Right lung (tissue), 2 donors: ENCODE measurements at regions not wholly inside any gene's neighbourhood (a gene's known extent, or its start where the extent isn't known, plus 50 kb on each side); places are given as distances from the start of the nearest gene placed in this dataset.

Experiments
- DNase-seq, 2 donors: peaks; one replicate each; pipeline ENCODE4 v3.0.0-alpha.2; 2013

DNA sequence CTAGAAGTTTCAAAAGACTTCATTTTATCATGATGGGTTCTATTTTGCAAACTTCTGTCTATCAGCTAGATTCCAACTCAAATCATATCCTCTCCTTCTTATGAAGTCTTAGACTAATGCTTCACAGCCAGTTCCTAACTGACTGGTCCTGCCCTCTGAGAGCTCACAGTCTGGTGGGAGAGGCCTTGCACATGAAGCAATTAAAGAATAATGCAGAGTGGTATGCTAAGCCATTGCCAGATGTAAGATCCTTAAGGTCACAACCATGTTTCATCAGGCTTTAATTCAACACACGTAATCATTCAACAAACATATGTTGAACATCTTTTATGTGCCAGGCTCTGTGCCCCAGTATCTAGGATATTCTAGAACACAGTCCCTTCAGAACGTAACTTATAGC, 125.8 kb upstream of the TMPO start:
- no peak for DNase-seq

DNA sequence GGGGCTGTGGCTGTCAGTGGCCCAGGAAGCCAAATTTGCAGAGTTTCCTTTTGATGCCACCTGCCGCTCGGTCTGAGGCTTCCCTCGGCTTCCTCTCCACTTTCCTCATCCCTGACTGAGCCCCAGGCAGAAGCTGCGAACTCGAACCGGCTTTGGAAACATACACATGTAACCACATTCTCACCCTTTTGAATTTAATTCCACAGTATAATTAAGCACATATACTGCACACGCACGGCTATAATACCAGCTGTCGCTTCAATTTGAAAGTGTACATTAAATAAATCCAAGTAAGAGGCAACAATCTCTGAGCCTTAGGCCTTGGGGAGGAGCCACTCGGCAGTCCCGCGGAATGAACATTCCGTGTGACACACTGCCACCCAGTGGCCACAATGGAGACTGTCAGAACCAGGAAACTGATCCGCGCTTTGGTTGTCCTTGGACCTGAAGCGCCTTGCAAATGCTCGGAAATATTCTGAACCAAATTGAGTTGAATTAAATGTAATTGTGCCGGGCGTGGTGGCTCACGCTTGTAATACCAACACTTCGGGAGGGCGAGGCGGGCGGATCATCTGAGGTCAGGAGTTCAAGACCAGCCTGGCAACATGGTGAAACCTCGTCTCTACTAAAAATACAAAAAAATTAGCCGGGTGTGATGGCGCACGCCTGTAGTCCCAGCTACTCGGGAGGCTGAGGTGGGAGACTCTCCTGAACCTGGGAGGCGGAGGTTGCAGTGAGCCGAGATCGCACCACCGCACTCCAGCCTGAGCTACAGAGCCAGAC, 117.9 kb upstream of the TMPO start:
- DNase-seq, result peak; percentile 69 to 79

DNA sequence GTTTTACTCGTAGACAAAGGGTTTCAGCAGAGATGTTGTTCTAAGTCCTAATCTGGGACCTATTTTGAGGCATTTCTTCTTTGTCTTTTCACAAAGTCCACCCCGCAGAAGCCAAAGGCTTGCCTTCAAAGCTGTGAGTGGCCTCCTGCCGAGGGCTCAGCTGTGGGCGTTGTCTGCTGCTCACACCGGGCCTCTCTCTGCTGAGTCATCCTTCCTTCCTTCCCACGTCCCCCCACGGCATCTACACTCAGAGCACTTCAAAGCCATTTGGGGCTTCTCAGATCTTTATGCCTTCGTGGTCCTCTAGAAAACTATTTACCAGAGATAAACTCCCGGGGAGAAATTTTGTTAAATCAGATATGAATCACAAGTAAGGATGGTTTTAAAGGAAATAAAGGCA, 115.9 kb upstream of the TMPO start:
- no peak for DNase-seq

DNA sequence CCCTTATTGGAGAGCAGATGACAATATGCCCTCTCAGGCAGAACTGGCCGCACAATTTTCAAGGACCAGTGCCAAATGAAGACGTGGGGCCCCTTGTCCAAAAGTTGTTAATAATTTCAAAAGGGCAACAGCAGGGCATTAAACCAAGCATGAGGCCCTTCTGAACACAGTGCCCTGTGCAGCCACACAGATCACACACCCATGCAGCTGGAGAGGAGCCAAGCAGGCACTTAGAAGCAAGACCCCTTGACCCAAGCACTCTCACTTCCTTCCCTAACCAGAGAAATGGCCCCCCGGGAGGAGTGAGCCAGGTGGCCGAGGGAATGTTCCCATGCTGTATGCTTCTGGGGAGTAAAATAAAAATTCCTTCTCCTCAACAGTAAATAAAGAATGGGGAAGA, 114.0 kb upstream of the TMPO start:
- DNase-seq, result no peak

DNA sequence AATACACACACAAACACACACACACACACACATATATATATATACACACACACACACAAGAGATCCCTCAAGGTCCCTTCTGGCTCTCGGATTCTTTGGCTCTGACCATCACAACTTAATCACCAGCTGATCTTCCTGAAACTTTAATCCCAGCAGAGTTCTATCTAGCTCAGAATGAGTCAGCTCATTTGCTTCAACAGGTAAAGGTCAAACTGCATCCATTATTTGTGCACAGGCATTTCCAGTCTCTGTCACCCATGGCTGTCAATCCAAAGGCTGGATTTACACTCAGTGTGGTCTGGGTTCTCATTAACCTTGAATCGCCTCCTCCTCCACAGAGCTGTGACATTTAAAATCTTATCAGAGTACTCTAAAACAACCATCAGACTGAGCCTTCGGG, 113.3 kb upstream of the TMPO start:
- no peak for DNase-seq

DNA sequence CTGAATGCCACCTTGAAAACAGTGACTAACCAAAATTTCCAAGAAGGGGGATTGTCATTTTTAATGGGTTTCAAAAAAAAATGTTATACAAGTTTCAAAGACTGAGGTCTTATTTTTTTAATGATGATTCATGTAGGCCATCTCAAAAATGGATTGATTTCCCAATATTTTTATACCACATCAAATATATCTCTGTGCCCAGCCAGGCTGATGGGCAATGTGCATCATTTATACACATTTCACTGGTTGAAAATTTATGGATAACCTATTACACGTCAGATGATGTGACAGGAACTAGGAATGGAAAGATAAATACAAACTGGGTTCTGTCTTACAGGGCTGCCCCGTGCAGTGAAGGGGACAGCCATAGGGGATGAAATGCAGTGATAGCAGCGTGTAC, 112.7 kb upstream of the TMPO start:
- DNase-seq, result no peak

DNA sequence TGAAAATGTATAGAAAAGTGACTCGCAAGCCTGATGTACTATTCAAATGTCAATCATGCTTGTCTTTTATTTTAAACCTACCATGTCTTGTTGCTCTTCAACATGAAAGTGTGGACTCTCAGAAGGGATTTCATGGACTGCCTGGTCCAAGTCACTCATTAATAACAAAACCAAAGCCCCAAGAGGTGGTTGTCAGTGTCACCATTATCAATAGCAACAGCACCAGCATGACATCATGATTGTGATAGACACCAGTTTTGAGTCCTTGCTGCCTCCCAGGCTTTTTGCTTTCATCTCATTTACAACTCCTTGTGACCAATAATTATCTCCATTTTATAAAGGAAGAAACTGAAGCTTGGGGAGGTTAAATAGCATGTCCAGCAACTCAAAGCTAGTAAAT, 112.0 kb upstream of the TMPO start:
- DNase-seq, result no peak

DNA sequence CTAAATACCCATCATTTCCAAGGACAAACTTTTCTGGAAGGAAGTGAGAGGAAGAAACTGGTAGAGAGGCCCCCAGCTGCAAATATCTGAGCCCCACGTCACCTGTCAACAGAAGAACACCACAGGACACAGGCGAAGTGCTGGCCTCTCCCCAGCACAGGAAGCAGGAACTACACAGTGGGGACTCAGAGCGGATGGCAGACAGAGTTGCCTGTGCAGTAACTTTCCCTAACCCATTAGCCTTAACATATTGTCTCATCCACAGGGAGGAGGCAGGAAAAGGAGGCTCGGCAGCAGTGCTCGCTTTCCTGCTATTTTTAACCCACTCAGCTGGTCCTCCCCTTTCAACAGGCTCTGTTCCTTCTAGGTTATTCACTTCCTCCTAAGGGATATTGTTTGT, 111.5 kb upstream of the TMPO start:
- no peak for DNase-seq

DNA sequence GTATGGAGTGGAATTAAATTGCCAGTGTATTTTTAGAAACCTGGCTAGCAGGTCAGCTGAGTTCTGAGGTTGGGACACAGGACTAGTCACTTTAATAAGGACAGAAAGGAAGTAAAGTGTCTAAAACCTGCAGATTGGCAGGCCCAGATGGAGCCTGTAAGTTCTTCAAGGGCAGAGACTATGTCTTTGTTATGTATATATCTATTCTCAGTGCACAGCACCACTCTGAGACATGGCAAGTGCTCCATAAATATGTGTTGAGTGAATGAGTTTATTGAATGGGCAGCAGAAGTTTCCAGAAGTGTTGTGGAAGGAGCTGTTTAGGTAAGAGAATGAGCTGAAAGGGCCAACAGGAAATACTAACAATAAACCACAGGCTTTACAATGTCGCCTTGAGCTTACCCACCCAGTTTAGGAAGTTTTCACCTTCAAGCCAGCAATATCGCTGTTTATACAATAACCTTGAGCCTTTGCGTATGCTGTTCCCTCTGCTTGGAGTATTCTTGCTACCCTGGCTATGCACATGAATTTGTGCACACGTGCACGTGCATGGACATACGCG, 109.5 kb upstream of the TMPO start:
- no peak for DNase-seq

DNA sequence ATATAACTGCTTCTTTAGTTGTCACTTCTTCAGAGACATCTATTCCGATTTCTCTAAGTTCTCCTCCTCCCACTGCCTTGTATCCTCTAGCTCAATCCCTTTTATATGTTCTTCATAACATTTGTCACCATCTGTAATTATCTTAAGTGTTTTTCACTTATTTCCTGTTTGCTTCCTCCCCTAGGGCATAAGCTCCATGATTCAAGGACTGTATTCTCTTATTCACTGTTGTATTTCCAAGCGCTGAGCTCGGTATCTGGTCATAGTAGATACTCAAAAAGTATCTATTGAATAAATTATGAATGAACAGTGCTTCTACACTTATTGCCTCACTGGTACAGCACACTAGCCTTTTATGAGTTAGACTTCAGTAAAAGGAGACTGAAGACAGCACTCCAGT, 109.0 kb upstream of the TMPO start:
- DNase-seq, result no peak

DNA sequence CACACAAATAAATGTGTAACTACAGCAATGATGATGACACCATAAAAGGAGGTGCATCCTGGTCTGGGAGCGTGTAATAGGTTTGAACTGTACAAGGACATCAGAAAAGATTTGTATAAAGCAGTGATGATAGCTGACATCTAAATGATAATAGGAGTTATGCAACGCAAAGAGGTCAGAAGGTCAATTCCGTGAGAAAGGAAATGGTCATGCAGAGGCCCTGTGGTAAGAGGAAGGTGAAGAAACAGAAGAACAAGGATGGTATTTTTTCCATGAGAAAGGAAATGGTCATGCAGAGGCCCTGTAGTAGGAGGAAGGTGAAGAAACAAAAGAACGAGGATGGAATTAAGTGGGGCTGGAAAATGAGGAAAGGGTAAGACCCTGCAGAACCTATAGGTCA, 106.7 kb upstream of the TMPO start:
- no peak for DNase-seq

DNA sequence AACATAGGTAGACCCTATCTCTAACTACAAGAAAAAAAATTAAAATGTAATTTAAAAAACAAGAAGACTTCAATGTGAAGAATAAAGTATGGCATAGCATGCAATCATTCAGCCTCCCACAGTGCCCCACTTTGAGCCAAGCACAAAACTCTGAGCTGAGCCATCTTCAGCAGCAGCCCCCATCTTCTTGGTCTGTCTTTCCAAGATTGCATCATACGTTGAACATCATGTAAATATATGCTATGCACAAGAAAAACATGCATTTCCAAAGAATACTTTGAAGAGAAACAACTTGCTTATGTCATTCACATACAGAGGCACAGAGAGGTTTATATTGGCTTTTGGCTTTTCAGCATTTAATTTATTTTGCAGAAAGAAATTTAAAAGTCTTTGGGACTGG, 105.8 kb upstream of the TMPO start:
- no peak for DNase-seq

DNA sequence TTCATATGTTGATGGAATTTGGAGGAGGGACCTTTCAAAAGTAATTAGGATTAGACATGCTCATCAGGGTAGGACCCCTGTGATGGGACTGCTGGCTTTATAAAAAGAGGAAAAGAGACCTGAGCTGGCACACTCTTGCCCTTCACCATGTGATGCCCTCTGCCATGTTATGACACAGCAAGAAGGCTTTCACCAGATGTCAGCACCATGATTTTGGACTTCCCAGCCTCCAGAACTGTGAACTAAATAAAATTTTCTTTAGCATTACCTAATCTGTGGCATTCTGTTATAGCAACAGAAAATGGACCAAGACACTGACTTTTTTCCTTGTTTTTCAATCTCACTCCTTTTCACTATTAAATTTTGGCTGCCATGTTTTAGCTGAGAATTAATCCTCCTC, 105.0 kb upstream of the TMPO start:
- DNase-seq, result no peak

DNA sequence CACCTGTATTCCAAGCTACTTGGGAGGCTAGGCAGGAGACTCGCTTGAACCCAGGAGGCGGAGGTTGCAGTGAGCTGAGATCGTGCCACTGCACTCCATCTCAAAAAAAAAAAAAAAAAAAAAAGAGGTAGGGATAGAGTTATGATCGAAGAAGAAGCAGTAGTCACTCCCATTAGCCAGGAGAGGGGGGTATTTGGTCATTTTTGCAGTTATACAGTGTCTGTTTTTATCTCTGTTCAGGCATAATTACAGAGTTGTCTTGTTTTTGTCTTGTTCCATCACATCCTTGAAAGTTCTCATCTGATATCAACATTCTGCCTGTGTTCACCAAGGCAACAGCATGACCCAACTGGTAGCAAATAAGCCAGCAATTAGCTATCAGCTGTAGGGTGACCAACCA, 98.5 kb upstream of the TMPO start:
- DNase-seq, result no peak

DNA sequence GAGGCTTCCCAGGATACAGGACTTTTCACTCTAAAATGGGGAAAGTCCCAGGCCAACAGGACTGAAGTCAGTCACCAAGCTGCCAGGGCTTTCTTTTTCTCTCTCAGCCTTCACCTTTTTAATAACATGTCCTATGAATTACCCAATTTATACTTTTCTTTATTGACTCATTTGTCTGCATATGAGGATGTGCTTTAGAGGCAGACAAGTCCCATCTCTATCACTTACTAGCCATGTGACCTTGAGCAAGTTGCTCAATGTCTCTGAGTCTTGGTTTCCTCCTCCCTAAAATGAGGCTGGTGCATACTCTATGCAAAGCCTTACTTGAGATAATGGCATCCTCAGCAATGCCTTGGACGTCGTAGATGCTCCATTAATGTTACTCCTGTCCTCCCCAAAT, 98.1 kb upstream of the TMPO start:
- no peak for DNase-seq

DNA sequence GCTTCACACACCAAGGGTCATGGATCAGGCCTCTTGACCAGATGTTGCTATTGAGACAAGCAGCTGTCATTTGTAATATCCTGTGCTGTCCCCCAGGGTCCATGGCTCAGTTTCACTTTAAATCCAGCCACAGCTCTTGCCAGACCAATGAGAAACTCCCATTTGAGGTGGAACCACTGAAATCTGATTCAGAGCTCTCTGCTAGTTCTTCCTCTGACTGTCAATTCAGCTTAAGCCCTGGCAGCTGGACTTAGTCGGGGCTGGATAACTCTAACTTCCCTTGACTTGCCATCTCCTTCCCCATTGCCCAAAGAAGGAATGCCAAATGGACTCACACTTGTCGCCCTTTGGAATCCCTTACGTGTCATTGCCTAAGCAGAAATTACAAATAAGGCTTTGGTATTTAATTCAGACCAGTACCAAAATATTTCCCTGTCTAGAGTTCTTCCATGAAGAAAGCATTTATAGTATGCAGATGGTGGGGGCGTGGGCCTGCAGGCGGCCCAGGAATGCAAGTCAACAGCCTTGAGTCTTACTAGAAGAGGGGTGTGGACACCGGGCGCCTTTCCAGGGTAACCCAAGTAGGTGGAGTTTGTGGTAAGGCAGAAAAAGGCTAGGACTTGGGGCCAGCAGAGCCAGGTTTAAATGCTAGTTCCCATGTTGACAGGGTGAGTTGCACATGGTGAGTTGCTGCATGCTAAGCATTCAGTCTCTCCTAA, 96.9 kb upstream of the TMPO start:
- peak; percentile 69 to 73 for DNase-seq

DNA sequence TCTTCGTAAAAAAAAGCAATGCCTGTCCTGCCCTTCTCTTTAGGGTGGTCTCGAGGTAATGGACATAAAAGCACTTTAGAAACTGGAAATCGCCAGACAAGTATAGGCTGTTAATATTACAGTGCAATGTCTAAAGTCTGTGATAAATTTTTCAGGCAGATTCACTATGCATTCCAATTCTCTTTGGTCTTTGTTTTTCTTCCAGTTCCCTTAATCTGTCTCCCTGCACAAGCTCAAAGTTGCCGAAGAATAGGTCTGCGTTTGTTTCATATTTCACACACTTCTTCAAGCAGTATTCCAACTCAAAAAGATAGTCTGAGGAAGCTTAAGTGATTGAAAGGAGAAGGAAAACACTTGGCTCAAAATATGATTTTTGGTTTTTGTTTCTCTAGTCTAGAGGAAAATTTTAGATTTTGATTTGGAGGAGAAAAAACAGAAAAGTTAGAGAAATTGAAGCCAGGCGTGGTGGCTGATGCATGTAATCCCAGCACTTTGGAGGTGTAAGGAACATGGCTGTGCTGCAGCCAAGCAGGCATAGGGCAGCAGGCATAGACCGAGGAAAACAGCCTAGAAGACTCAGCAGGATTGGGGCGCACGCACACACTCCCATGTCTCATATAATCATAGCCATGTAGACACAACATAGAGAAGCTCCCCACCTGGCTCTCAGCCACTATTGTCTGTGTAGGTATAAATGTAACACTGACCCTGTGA, 96.2 kb upstream of the TMPO start:
- DNase-seq, result no peak

DNA sequence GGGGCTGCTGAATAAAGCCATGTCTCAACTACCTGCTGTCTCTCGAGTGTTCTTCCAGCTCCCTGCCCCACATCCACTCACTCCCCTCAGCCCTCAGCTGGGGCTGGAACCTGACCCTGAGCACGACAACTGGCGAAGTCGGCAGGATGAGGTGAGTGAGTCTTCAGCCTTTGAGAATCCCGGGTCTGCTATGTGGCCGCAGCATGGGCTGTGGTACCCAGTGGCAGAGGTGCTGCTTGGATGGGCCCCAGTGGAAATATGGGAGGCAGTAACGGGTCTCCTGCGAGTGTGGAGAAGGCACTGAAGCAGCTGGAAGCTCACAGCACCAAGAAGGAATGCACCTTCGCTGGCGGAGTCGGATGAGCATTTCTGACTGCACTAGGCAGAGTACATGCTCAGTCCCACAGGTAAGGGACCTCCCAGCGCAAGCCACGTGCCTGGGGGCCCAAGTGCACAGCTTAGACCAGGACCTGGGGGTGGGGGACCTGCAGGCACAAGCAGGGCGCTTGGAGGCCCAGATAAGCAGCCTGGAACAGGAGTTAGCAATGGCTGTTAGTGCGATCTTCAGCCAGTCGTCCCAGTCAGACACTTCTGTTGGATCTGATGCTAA, 95.5 kb upstream of the TMPO start:
- DNase-seq, result no peak

DNA sequence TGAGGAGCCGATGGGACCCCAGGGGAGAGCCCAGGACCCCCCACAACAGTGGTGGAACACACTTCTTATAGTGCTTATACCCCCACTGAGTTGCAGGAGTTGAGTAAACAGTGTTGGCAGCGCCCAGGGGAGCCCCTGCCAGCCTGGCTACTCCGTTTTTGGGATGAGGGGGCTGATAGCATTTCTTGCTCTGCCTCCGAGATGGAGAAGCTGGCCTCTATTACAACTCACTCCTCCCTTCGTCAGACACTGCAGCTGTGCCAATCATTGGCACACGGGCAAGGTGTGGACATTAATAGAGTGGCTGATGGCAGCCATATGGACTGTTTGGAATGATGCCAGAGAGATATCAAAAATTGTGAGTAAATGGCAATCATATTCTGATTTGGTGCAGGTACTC, 94.9 kb upstream of the TMPO start:
- DNase-seq, result no peak

DNA sequence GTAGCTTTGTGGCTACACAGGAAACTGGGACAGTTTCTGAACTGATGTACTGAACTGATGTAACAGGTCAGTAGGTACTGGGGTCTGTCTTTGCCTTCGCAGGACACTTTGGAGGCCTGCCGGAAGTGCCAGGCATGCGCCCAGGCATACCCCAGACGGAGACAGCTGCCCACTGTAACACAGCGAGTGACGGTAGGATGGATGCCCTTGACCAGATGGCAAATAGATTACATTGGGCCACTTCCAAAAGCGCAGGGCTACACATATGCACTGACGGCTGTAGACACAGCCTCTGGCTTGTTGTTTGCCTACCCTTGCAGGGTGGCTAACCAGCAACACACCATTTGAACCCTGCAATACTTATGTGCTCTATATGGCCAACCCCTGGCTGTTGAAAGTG, 94.1 kb upstream of the TMPO start:
- DNase-seq, result no peak

DNA sequence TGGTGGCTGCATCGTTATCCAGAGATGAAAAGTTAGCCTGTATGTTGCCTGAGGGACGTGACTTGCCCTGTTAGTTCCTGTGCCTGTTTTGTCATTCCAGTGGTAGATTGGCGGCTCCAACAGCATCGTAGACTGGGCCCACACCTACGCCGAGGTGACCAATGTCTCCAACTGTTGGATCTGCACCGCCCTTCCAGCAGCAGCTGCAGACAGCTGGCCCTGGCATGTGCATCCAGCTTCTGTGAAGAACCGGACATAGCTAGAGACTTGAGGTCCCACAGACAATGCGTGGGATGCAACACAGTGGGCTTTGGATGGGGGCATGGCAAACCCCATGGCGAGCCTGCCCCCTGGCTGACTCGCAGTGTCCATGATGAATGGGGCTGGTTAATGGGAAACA, 93.0 kb upstream of the TMPO start:
- no peak for DNase-seq

DNA sequence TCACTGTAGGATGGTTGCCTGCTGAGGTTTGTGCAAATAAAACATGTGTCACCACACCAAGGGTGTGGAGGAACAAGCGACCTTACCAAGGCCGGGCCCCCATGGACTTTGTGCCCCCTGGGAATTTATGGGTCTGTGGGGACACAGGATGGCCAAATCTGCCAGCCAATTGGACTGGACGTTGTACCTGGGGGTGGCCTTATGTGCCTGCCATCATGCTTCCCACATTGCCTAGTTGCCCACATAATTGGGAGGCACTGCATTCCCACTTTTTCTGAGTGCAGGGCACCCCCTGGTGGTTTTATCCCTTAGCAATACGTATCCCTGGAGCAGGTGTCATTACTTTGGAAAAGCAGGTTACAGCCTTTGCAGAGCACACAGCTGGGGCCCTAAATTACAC, 92.6 kb upstream of the TMPO start:
- DNase-seq, result no peak
